Activated CD8-positive, alpha-beta memory T cell treated with anti-CD3 and anti-CD28 coated beads for 48 hours (primary cell): ENCODE measurements at regions not wholly inside any gene's neighbourhood (a gene's known extent, or its start where the extent isn't known, plus 50 kb on each side); places are given as distances from the start of the nearest gene placed in this dataset.

Experiments
- DNase-seq, 3 experiments: peaks; one replicate each; pipeline ENCODE4 v3.0.0-alpha.2; 2020; ENCODE audit warnings: low read depth in 2 of 3, low spot score in 2 of 3

GRCh38 chr4:24303926-24304325 is 280.4 kb downstream of the DHX15 start:
- no peak for DNase-seq

- no peak for DNase-seq
Measured at GRCh38 chr4:24298911-24299310, 285.4 kb downstream of the DHX15 start.

- DNase-seq: no peak
Measured at GRCh38 chr4:24287096-24287495, 297.3 kb downstream of the DHX15 start.

- DNase-seq: no peak
Measured at GRCh38 chr4:24285759-24286158, 298.6 kb downstream of the DHX15 start.

GRCh38 chr4:24282446-24282845 is 301.9 kb downstream of the DHX15 start:
- no peak for DNase-seq

- DNase-seq: no peak
Measured at GRCh38 chr4:24279911-24280375, 304.4 kb downstream of the DHX15 start.

- DNase-seq: no peak
Measured at GRCh38 chr4:24279469-24279868, 304.9 kb downstream of the DHX15 start.

GRCh38 chr4:24278693-24279092 is 305.7 kb downstream of the DHX15 start:
- no peak for DNase-seq

GRCh38 chr4:24274381-24274941 is 309.9 kb downstream of the DHX15 start:
- DNase-seq: no peak

- DNase-seq: no peak
Measured at GRCh38 chr4:24273136-24273535, 311.2 kb downstream of the DHX15 start.

GRCh38 chr4:24266951-24267722 is 317.2 kb downstream of the DHX15 start:
- DNase-seq: no peak

GRCh38 chr4:24265989-24266388 is 318.4 kb downstream of the DHX15 start:
- no peak for DNase-seq

- DNase-seq: no peak
Measured at GRCh38 chr4:24262616-24263015, 321.7 kb downstream of the DHX15 start.

- no peak for DNase-seq
Measured at GRCh38 chr4:24262084-24262483, 322.3 kb downstream of the DHX15 start.

GRCh38 chr4:24260923-24261564 is 323.3 kb downstream of the DHX15 start:
- no peak for DNase-seq

- DNase-seq: no peak
Measured at GRCh38 chr4:24260133-24260715, 324.1 kb downstream of the DHX15 start.

GRCh38 chr4:24256547-24256946 is 327.8 kb downstream of the DHX15 start:
- no peak for DNase-seq

GRCh38 chr4:24256066-24256465 is 328.3 kb downstream of the DHX15 start:
- no peak for DNase-seq

GRCh38 chr4:24252121-24252520 is 332.2 kb downstream of the DHX15 start:
- no peak for DNase-seq

- no peak for DNase-seq
Measured at GRCh38 chr4:24251589-24251988, 332.8 kb downstream of the DHX15 start.

- no peak for DNase-seq
Measured at GRCh38 chr4:24249972-24250371, 334.4 kb downstream of the DHX15 start.
